NOMO-1 (cell line): ENCODE measurements at regions not wholly inside any gene's neighbourhood (a gene's known extent, or its start where the extent isn't known, plus 50 kb on each side); places are given as distances from the start of the nearest gene placed in this dataset.
"Not testable (repeated sequence)": the region's sequence is repeated elsewhere in the genome, so short reads cannot be mapped to it uniquely, and the experiment has no call there.

ENCODE experiments used
- DNase-seq, 2 experiments: peaks; one replicate each; lab custom pipeline; 2025; ENCODE audit not compliant: unreplicated experiment in 2 of 2; lab: John Stamatoyannopoulos, UW

DNA sequence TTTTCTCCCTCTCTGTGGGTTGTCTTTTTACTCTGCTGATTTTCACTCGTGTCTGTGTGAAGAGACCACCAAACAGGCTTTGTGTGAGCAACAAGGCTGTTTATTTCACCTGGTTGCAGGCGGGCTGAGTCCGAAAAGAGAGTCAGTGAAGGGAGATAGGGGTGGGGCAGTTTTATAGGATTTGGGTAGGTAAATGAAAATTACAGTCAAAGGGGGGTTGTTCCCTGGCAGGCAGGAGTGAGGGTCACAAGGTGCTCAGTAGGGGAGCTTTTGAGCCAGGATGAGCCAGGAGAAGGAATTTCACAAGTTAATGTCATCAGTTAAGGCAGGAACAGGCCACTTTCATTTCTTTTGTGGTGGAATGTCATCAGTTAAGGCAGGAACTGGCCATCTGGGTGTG is 729.6 kb downstream of the TRHDE start:
- DNase-seq, result not testable (repeated sequence)

GRCh38 chr12:73002504-73002903 is 730.3 kb downstream of the TRHDE start:
- not testable (repeated sequence) for DNase-seq

GRCh38 chr12:73009138-73009834 is 737.1 kb downstream of the TRHDE start:
- DNase-seq, result not testable (repeated sequence)

- no peak for DNase-seq
These were observed 745.8 kb downstream of the TRHDE start for GRCh38 chr12:73017981-73018380.

GRCh38 chr12:73053893-73054292 is 781.7 kb downstream of the TRHDE start:
- no peak for DNase-seq

DNA sequence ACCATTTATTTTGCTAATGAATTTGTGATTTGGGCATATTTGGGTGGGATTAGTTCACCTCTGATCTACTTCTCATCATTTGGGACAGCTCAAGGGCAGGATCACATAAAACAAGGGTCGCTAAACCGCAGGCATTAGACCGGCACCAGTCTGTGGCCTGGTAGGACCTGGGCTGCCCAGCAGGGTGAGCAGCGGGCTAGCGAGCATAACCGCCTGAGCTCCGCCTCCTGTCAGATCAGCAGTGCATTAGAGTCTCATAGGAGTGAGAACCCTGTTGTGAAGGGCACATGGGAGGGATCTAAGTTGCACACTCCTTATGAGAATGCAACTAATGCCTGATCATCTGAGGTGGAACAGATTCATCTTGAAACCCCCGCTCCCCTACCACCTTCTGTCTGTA is 785.3 kb downstream of the TRHDE start:
- no peak for DNase-seq

- DNase-seq, result no peak
These were observed 793.7 kb downstream of the TRHDE start for GRCh38 chr12:73065913-73066312.

DNA sequence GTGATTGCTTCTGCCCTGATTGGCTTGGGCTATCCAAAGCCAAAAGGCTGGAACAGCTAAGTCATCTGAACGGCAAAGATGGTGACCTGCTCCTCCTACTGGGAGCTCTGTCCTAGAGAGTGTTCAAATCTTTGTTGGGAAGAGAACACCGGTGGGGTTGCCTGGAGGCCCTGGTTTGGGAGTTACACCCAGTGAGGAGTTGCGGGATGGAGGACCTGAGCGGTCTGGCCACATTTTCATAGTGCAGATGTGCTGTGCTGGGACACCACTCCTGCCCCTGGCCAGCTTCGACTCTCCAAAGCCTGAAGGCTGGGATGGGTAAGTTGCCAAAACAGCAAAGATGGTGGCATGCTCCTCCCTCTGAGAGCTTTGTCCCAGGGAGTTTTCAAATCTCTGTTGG is 795.4 kb downstream of the TRHDE start:
- no peak for DNase-seq

DNA sequence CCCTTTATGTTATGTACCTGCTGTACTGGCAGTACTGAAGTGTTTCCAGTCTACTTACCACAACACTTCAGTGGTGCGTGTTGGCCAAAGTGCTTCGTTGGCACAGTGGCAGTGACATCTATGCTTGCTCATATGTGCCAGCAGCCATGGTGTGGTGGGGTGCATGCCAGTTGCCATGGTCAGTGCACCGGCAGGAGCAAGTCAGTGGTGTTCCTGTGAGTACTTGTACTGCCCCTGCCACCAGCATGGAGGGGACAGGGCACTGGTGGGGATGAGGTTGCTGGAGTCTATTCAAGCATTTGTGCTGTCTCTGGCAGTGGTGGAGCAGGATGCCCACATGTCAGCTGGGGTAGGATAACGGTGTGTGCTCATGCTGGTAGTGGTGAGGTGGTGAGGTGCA is 800.0 kb downstream of the TRHDE start:
- no peak for DNase-seq

DNA sequence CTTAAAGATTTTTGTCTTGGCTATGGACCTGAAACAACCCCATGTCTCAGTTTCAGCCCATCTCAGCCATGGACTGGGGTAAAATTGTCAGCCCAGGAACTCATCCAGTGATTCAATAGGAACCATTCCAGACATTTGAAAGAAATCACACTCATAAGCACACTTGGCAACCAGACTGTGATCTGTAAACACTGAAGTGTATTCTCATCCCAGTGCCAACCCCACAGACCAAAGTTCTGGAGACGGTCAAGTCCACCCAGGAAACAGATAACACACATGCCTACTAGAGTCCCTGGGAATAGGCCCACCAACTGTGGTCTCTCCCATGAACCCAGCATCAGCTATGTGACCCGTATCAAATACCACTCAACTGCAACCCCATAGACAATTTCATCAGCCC is 804.6 kb downstream of the TRHDE start:
- no peak for DNase-seq

- DNase-seq, result no peak
These were observed 811.6 kb downstream of the TRHDE start for GRCh38 chr12:73083736-73084135.

DNA sequence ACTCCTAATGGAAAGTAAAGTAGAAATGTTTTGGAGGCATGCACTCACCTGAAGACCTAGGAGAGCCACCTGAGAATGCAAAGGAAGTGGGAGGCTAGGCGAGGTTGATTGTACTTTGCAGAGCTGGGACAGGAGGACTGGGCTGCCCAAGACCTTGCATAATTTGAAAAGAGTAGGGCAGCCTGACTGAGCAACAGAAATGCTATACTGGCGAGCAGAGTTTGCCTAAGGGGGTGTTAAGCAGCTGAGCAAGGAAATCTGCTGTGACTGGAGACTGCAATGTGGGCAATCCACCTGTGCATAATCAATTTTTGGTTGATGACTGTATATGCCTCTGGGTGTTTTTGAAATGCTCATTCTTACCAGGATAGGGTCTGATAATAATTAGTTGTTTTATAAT is 834.1 kb downstream of the TRHDE start:
- DNase-seq, result no peak

DNA sequence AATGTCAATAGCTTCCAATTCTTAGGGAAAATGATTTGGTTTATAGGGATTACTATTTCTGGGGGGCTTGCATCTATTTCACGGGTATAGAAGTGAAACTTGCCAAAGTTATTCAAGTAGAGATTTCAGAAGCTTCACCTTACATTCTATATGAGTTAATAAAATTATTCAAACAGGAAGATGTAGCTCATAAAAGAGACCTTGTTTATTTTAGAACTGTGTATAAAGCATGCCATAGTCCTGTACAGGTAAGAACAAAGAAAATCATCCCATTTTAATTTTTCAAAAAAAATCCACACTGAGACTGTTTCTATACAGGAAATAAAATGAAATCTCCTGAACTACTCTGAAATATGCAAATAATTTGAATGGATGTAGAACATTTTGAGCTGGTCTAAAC is 834.7 kb downstream of the TRHDE start:
- no peak for DNase-seq

DNA sequence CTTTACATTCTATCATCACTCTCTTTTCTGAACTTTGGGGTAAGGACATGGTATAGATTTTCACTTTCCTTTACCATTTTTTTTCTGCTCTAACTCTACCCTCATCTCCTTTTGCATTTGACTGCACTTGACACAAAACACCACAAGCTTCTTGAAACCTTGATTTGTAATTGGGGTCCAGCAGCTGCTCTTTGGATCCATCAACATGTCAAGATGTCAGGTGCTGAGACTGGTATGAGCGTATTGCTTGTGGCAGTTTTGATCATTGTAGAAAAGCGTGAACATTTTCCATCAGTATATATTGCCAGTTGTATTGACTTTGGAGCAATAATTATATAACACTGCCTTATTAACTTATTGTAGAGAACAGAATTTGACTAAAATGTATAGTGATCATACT is 838.6 kb downstream of the TRHDE start:
- no peak for DNase-seq

DNA sequence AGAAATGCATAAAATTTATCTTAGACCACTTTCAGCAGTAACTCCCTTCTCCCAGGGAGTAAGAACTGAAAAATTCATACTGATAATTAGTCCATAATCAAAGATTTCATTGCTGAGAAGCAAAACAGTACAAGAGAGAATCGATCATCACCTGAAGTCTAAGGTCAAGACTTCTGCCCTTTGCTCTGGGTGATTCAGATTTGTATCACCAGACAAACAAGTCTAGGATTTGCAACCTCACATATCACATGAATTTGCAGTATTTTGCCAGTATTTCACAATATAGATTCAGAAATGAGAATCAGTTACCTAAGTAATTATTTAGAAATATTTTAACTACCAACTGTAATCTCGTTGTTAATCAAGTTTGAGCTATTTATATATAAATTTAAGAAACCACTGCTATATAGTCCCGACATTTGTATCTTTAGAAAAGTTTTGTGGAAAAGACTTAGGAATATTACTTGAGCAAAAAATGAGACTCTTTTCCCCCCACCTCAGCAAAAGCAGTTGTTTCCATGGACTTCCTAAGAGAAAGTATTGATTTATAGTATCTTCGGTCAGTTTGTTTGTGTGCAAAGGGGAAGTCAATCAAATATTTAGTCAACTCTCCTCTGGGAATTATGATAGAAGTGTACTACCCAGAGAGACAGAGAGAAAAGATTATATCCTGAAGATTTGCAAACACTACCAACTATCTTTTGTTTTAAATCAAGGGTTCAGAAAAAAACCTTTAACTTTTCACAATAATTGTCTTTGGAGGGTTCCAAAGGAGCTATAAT is 840.1 kb downstream of the TRHDE start:
- no peak for DNase-seq

GRCh38 chr12:73124480-73124879 is 852.3 kb downstream of the TRHDE start:
- DNase-seq, result no peak

DNA sequence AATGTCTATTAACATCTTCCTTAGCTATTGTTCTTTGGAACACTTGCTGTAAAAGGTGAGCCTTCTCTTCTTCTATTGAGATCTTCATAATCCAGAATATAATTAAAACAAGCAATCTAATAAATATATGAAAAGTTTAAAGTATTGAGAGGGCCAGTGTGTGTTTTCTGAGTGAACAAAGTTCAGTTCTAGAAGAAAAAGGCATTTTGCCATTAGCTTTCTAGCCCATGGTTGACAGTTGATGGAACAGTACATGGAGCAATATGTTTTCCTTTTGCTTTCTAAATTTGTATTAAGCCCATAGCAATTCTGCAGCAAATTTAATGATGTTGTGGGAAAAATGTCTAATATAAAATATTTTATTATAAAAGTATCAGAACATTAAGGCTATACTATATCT is 853.0 kb downstream of the TRHDE start:
- DNase-seq, result no peak

DNA sequence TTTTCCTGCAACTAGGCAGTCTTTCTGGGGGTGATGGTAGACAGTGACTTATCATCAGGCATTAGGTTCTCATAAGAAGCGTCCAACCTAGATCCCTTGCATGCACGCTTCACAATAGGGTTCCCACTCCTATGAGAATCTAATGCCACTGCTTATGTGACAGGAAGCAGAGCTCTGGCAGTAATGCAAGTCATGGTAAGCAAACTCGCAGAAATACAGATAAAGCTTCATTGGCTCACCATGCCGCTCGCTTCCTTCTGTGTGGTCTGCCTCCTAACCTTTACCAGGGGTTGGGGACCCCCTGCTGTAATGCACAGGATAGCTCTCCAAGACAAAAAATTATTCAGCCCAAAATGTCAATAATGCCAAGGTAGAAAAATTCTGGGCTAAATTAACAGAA is 864.2 kb downstream of the TRHDE start:
- DNase-seq, result no peak

- not testable (repeated sequence) for DNase-seq
These were observed 867.5 kb downstream of the TRHDE start for GRCh38 chr12:73139642-73140041.

DNA sequence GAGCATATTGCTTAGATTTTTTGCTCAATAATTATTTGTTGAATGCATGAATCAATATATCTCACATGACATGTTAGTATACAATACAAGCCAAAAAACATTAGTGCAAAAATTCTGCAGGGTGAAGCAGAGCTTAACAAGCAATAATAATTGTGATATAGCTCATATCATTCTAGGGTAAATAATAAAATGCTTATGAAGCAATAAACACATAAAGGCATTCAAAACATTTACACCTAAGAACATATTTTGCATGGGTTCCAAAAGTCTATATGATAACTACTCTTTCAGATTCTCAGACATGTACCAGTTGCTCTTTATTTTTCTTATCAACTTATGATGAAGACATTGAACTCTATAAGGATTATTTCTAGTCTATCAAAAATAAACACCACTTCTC is 886.2 kb downstream of the TRHDE start:
- DNase-seq, result no peak

DNA sequence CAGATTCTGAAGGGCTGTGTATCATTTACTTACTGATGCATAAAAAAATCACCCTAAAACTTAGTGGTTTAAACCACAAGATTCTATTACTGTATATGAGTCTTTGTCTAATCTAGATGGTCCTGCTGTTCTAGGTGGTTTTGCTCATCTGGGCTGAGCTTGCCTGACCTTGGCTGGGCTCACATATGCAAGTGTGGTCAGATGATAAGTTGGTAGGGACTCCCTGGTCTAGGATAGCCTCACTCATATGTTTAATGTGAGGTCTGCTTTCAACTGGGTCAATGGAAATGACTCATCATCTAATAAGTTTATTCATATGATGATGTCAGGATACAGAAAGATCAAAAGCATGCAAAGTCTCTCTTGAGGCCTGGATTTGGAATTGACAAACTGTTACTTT is 887.8 kb downstream of the TRHDE start:
- DNase-seq, result no peak

GRCh38 chr12:73161970-73162369 is 889.8 kb downstream of the TRHDE start:
- DNase-seq, result no peak
